HCT116 (cell line): ENCODE measurements at regions not wholly inside any gene's neighbourhood (a gene's known extent, or its start where the extent isn't known, plus 50 kb on each side); places are given as distances from the start of the nearest gene placed in this dataset.

Experiments
- ATAC-seq: fragments of 200-7000 bp; cut with Tn5 transposase; 2 replicates; pipeline ENCODE4 v1.9.1; 2020; ENCODE audit warnings: mild to moderate bottlenecking, moderate library complexity
- BruUV-seq: library from RNA; stranded (reverse); fragments of 400-500 nt; replicated peaks from 2 replicates; lab custom pipeline; 2021; lab: Mats Ljungman, UMichigan
- CTCF ChIA-PET: fragments of 300-600 bp; sonication (Branson Sonifier 250); formaldehyde crosslinking; loops from one replicate; lab custom pipeline; 2021; ENCODE audit warnings: antibody characterized with exemption; lab: Charles Lee
- POLR2A ChIA-PET: fragments of 300-600, 350-600 bp; sonication (Branson Sonifier 250); formaldehyde crosslinking; loops from one replicate; lab custom pipeline; 2021; ENCODE audit warnings: antibody characterized with exemption; lab: Charles Lee
- RAD21 ChIA-PET, 2 experiments: fragments of 300-600 bp; sonication (Branson Sonifier 250); formaldehyde crosslinking; loops; one replicate each; lab custom pipeline; 2023; ENCODE audit warnings: low total read pairs in 2 of 2; ENCODE audit not compliant: uncharacterized antibody in 2 of 2, unreplicated experiment in 2 of 2, low non-redundant PET in 1 of 2; lab: Charles Lee
- DNase-seq: peaks from one replicate; pipeline ENCODE4 v3.0.0-alpha.2; 2010; ENCODE audit warnings: low read depth, low spot score
- H2AFZ ChIP-seq: fragments of 200-600 bp; shearing (Covaris generic), sonication (generic); 2 replicates; pipeline ENCODE4 v1.6.1; 2017; ENCODE audit warnings: low read depth, mixed run types, mixed read lengths, antibody characterized with exemption, low read length; ENCODE audit not compliant: poor library complexity, severe bottlenecking
- H3K27ac ChIP-seq: 2 replicates; pipeline ENCODE4 v1.5.1; 2012; ENCODE audit warnings: low read depth, low read length
- H3K27me3 ChIP-seq: fragments of 200-600 bp; sonication (generic); 2 replicates; pipeline ENCODE4 v1.6.1; 2016; ENCODE audit warnings: mixed run types, low read length, mixed read lengths; ENCODE audit not compliant: insufficient read depth
- H3K36me3 ChIP-seq, 2 experiments: fragments of 200-500 bp in 1 of 2; fragments of 200-600 bp in 1 of 2; sonication (Bioruptor generic) in 1 of 2; sonication (generic) in 1 of 2; 2 replicates each; pipeline versions ENCODE4 v1.5.1 to v1.6.1; 2014 to 2016; ENCODE audit warnings: low read length in 2 of 2, inconsistent platforms in 1 of 2, mixed read lengths in 1 of 2, mixed run types in 1 of 2; ENCODE audit not compliant: insufficient read depth in 2 of 2, control insufficient read depth in 1 of 2
- H3K4me1 ChIP-seq, 2 experiments: fragments of 200-600 bp in 1 of 2; sonication (generic) in 1 of 2; 2 replicates each; pipeline versions ENCODE4 v1.5.1 to v1.6.1; 2012 to 2017; ENCODE audit warnings: low read length in 2 of 2, inconsistent platforms in 1 of 2, mild to moderate bottlenecking in 1 of 2, mixed read lengths in 1 of 2, mixed run types in 1 of 2, moderate library complexity in 1 of 2; ENCODE audit not compliant: insufficient read depth in 2 of 2, control insufficient read depth in 1 of 2
- H3K4me2 ChIP-seq: fragments of 200-600 bp; sonication (generic); 2 replicates; pipeline ENCODE4 v1.6.1; 2017; ENCODE audit warnings: mixed run types, low read length, mixed read lengths
- H3K4me3 ChIP-seq, 2 experiments: fragments of 200-600 bp in 1 of 2; sonication (generic) in 1 of 2; replicated peaks in 1 of 2; 2 replicates each; pipeline ENCODE4 v1.5.1; 2011 to 2016; ENCODE audit warnings: low read length in 2 of 2, control low read depth in 1 of 2, low read depth in 1 of 2, mild to moderate bottlenecking in 1 of 2, mixed read lengths in 1 of 2, mixed run types in 1 of 2
- H3K79me2 ChIP-seq: fragments of 200-600 bp; sonication (generic); 2 replicates; pipeline ENCODE4 v1.6.1; 2017; ENCODE audit warnings: mild to moderate bottlenecking, mixed run types, low read length, moderate library complexity, mixed read lengths; ENCODE audit not compliant: insufficient read depth
- H3K9ac ChIP-seq: fragments of 200-600 bp; sonication (generic); 2 replicates; pipeline ENCODE4 v1.6.1; 2016; ENCODE audit warnings: low read length, mixed read lengths
- H3K9me2 ChIP-seq: fragments of 200-600 bp; sonication (generic), shearing (Covaris generic); 2 replicates; pipeline ENCODE4 v1.6.1; 2017; ENCODE audit warnings: mixed run types, mild to moderate bottlenecking, moderate library complexity; ENCODE audit not compliant: insufficient read depth
- H3K9me3 ChIP-seq, 2 experiments: fragments of 200-500 bp in 1 of 2; fragments of 200-600 bp in 1 of 2; sonication (Bioruptor generic) in 1 of 2; sonication (generic) in 1 of 2; 2 replicates each; pipeline ENCODE4 v1.6.1; 2014 to 2017; ENCODE audit warnings: low read length in 2 of 2, mixed read lengths in 2 of 2, inconsistent platforms in 1 of 2, low read depth in 1 of 2, mild to moderate bottlenecking in 1 of 2, mixed run types in 1 of 2, moderate library complexity in 1 of 2; ENCODE audit not compliant: control insufficient read depth in 1 of 2, insufficient read depth in 1 of 2
- H4K20me1 ChIP-seq: fragments of 200-600 bp; sonication (generic), shearing (Covaris generic); 2 replicates; pipeline ENCODE4 v1.6.1; 2017; ENCODE audit warnings: mixed run types, mild to moderate bottlenecking, moderate library complexity; ENCODE audit not compliant: insufficient read depth
- EZH2phosphoT487 ChIP-seq: fragments of 200-600 bp; IDR thresholded peaks from 2 replicates; pipeline ENCODE4 v1.6.1; 2018; ENCODE audit warnings: antibody characterized with exemption, borderline replicate concordance
- RAD21 ChIP-seq: IDR thresholded peaks from 2 replicates; pipeline ENCODE4 v1.6.1; 2012; ENCODE audit warnings: low read depth, mild to moderate bottlenecking
- intact Hi-C: fragments of 100-400 bp; cut with micrococcal nuclease; formaldehyde crosslinking; loops from 2 replicates; pipeline ENCODE4 v1.10.0; 2022
- TF ChIP-seq, protein P1 (sequence below): IDR thresholded peaks from 2 replicates; pipeline ENCODE4 v1.6.1; 2012
- TF ChIP-seq, protein P2 (sequence below): IDR thresholded peaks from 2 replicates; pipeline ENCODE4 v1.6.1; 2012; ENCODE audit warnings: low read depth
- TF ChIP-seq, protein P3 (sequence below): IDR thresholded peaks from 2 replicates; pipeline ENCODE4 v1.6.1; 2012

DNA sequence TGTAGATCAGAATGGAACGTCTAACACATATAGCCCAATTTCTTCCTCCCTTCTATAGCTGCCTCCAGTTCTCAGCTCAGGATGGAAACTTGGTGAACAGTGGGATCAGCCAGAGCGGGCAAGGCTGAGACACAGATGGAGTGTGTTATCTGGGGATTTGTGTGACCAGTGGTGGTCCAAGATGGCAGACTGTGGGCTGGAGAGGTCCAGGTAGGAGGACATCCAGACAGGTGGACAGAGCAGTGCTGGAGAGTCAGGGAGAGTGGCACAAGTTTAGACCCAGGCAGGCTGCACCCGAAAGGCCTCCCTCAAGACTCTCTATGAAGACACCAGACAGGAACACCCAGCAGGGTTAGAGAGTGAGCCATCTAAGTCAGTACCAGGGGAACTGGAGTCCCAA lies 116.1 kb upstream of the CPSF6 start:
- Histone ChIP-seq H3K9me2 (no peaks in the 10 kb centered on the region), H4K20me1 (no peaks in the 10 kb centered on the region), H3K36me3 (no peaks in the 10 kb centered on the region), H3K79me2 (no peaks in the 10 kb centered on the region), H3K27ac (no peak overlapping the region), H2AFZ (no peak overlapping the region)
- DNase-seq, result no peak
- intact Hi-C loops, result no loop called here
- RAD21 ChIA-PET, result no interaction called here
- TF ChIP-seq, protein P1, sequence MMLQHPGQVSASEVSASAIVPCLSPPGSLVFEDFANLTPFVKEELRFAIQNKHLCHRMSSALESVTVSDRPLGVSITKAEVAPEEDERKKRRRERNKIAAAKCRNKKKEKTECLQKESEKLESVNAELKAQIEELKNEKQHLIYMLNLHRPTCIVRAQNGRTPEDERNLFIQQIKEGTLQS, result no peak
- no peak for TF ChIP-seq EZH2phosphoT487
- TF ChIP-seq, protein P2, sequence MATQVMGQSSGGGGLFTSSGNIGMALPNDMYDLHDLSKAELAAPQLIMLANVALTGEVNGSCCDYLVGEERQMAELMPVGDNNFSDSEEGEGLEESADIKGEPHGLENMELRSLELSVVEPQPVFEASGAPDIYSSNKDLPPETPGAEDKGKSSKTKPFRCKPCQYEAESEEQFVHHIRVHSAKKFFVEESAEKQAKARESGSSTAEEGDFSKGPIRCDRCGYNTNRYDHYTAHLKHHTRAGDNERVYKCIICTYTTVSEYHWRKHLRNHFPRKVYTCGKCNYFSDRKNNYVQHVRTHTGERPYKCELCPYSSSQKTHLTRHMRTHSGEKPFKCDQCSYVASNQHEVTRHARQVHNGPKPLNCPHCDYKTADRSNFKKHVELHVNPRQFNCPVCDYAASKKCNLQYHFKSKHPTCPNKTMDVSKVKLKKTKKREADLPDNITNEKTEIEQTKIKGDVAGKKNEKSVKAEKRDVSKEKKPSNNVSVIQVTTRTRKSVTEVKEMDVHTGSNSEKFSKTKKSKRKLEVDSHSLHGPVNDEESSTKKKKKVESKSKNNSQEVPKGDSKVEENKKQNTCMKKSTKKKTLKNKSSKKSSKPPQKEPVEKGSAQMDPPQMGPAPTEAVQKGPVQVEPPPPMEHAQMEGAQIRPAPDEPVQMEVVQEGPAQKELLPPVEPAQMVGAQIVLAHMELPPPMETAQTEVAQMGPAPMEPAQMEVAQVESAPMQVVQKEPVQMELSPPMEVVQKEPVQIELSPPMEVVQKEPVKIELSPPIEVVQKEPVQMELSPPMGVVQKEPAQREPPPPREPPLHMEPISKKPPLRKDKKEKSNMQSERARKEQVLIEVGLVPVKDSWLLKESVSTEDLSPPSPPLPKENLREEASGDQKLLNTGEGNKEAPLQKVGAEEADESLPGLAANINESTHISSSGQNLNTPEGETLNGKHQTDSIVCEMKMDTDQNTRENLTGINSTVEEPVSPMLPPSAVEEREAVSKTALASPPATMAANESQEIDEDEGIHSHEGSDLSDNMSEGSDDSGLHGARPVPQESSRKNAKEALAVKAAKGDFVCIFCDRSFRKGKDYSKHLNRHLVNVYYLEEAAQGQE, result no peak
- no peak for TF ChIP-seq RAD21
- TF ChIP-seq, protein P3, sequence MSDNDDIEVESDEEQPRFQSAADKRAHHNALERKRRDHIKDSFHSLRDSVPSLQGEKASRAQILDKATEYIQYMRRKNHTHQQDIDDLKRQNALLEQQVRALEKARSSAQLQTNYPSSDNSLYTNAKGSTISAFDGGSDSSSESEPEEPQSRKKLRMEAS, result no peak
- TF ChIP-seq, all 23 proteins: peak for 0
- H3K9me3 ChIP-seq, result no peaks in the 10 kb centered on the region
- no TSS peak for BruUV-seq
- no peaks in the 10 kb centered on the region for H3K27me3 ChIP-seq
- CTCF ChIA-PET, result no interaction called here
- H3K4me2 ChIP-seq, result no peak overlapping the region
- H3K4me3 ChIP-seq, result no peak overlapping the region
- ATAC-seq, result no peak
- no peak overlapping the region for H3K9ac ChIP-seq
- POLR2A ChIA-PET, result no interaction called here
- no peaks in the 10 kb centered on the region for H3K4me1 ChIP-seq
